Gastroesophageal sphincter (tissue), 4 donors: ENCODE measurements at regions not wholly inside any gene's neighbourhood (a gene's known extent, or its start where the extent isn't known, plus 50 kb on each side); places are given as distances from the start of the nearest gene placed in this dataset.

Experiments
- ATAC-seq: fragments of 150-250 bp; one replicate; pipeline ENCODE4 v1.9.1; 2016; ENCODE audit warnings: mild to moderate bottlenecking, moderate library complexity
- H3K27ac ChIP-seq, 4 donors: fragments of 200-600 bp; sonication (generic) in 3 of 4; 1 replicate in 3 of 4; 2 replicates in 1 of 4; pipeline ENCODE4 v1.5.1; 2016 to 2019
- H3K27me3 ChIP-seq: fragments of 200-600 bp; sonication (generic); one replicate; pipeline ENCODE4 v1.5.1; 2019
- H3K36me3 ChIP-seq, 2 donors: fragments of 200-600 bp; sonication (generic); one replicate each; pipeline ENCODE4 v1.5.1; 2019; ENCODE audit warnings: control low read depth in 1 of 2
- H3K4me1 ChIP-seq, 3 donors: fragments of 200-600 bp; sonication (generic); 1 replicate in 2 of 3; 2 replicates in 1 of 3; pipeline ENCODE4 v1.5.1; 2016 to 2019; ENCODE audit warnings: control low read depth in 2 of 3
- H3K4me3 ChIP-seq, 2 donors: fragments of 200-600 bp; sonication (generic); one replicate each; pipeline ENCODE4 v1.5.1; 2019; ENCODE audit warnings: mild to moderate bottlenecking in 1 of 2, moderate library complexity in 1 of 2
- H3K9me3 ChIP-seq, 3 donors: fragments of 200-600 bp; sonication (generic); one replicate each; pipeline ENCODE4 v1.5.1; 2017 to 2019; ENCODE audit warnings: control low read depth in 2 of 3
- EP300 ChIP-seq: sonication (generic); formaldehyde crosslinking; IDR thresholded peaks from one replicate; pipeline ENCODE4 v1.6.1; 2017; ENCODE audit warnings: antibody characterized with exemption, mild to moderate bottlenecking
- POLR2A ChIP-seq, 2 donors: fragments of 450-650 bp; IDR thresholded peaks; one replicate each; pipeline ENCODE4 v1.6.1; 2017; ENCODE audit warnings: antibody characterized with exemption in 2 of 2, mild to moderate bottlenecking in 2 of 2, moderate library complexity in 1 of 2
- POLR2AphosphoS5 ChIP-seq: sonication (generic); formaldehyde crosslinking; IDR thresholded peaks from one replicate; pipeline ENCODE4 v1.6.1; 2017; ENCODE audit warnings: antibody characterized with exemption
- WGBS, 2 donors: methylation state at CpG; one replicate each; pipeline ENCODE4 v1.1.5; 2018; ENCODE audit warnings: low coverage in 1 of 2; 5-methylcytosine and 5-hydroxymethylcytosine counted together
- TF ChIP-seq, protein P1 (sequence below), 4 experiments: fragments of 200-600 bp in 2 of 4; fragments of 450-650 bp in 2 of 4; sonication (generic) in 1 of 4; IDR thresholded peaks; one replicate each; pipeline ENCODE4 v1.5.1; 2017 to 2019; ENCODE audit warnings: antibody characterized with exemption in 4 of 4, mild to moderate bottlenecking in 2 of 4, moderate library complexity in 2 of 4

DNA sequence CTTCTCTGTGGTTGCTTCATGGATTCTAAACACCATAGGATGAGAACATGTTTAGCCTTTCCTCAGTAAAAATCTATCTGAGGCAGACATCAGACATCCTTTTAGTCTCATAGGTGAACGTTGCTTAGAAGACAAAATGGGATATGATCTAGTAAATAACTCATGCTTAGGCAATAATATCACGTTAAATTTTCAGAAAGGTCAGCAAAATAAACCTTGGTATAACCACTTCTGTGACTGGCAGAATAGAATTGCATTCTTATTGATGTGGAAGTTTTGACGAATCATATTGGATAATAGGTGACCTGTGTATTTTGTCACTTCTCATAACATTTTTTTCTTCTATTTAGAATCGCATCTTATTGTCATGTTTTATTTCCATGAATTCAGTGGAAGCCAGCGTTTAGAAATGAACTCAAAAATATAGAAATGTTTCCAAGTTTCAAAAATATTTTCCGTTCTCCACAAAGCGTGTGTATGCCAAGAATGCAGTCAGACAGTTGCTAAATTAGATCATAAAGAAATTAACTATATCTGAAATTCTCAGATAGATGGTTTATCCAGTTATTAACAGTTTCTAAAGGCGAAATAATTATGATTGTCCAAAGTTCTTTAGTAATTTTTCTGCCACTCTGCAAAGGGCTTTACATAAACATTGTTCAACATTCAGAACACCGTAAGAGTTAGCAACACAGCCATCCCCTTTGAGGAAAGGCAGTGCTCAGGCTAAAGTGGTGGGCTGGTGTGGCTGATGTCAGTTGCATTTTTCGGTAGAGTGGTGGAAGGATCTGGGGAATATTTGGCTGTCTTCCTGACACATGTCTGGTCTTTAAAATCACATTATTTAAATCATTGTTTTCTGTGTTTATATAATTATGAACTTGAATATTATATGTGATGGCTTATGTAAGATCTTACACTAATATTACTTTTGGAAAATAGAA is 827.2 kb downstream of the MTRR start:
- Histone ChIP-seq H3K4me3 (no peak overlapping the region), H3K27ac (no peak overlapping the region), H3K4me1 (peaks cover 0 to 8% (median 0%) of the 10 kb centered on the region in 3 donors), H3K27me3 (no peaks in the 10 kb centered on the region), H3K36me3 (no peaks in the 10 kb centered on the region), H3K9me3 (no peaks in the 10 kb centered on the region)
- 8 to 16% methylated on average over 10 of the region's 10 CpGs for whole genome bisulfite sequencing, 2 donors
- no peak for ATAC-seq
- TF ChIP-seq POLR2AphosphoS5 (no peak), EP300 (no peak), POLR2A (IDR thresholded peaks at IDR 0.05) (no peak)
- TF ChIP-seq, protein P1, sequence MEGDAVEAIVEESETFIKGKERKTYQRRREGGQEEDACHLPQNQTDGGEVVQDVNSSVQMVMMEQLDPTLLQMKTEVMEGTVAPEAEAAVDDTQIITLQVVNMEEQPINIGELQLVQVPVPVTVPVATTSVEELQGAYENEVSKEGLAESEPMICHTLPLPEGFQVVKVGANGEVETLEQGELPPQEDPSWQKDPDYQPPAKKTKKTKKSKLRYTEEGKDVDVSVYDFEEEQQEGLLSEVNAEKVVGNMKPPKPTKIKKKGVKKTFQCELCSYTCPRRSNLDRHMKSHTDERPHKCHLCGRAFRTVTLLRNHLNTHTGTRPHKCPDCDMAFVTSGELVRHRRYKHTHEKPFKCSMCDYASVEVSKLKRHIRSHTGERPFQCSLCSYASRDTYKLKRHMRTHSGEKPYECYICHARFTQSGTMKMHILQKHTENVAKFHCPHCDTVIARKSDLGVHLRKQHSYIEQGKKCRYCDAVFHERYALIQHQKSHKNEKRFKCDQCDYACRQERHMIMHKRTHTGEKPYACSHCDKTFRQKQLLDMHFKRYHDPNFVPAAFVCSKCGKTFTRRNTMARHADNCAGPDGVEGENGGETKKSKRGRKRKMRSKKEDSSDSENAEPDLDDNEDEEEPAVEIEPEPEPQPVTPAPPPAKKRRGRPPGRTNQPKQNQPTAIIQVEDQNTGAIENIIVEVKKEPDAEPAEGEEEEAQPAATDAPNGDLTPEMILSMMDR (IDR thresholded peaks at IDR 0.05), result no peak

DNA sequence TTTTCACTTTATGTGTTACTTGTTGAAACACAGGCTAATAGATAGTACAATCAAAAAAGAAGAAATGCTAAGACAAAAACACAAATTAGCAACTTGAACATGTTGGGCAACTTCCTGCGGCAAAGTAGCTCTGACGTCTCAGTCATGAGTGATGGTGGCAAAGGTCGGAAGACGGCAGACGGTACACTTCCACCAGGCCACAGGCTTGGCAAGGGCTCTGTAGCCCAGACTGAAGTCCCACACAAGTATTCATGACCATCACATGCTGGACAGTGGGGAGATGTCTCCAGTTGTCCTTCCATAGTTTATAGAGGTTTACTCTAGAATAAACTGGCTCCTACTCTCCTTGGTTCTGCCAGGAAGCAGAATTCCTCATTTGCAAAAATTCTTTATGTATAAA is 831.3 kb downstream of the MTRR start:
- no peak for ATAC-seq
- no peaks in the 10 kb centered on the region for H3K27me3 ChIP-seq
- WGBS, 2 donors, result 60 to 77% methylated on average over 1 to 5 of the region's 5 CpGs
- peaks cover 0 to 8% (median 0%) of the 10 kb centered on the region in 3 donors for H3K4me1 ChIP-seq
- no peak overlapping the region for H3K4me3 ChIP-seq
- H3K9me3 ChIP-seq, result no peaks in the 10 kb centered on the region
- H3K36me3 ChIP-seq, result no peaks in the 10 kb centered on the region
- no peak overlapping the region for H3K27ac ChIP-seq
- TF ChIP-seq POLR2A (IDR thresholded peaks at IDR 0.05), result no peak
- no peak for TF ChIP-seq POLR2AphosphoS5
- TF ChIP-seq, protein P1 (IDR thresholded peaks at IDR 0.05), result no peak

DNA sequence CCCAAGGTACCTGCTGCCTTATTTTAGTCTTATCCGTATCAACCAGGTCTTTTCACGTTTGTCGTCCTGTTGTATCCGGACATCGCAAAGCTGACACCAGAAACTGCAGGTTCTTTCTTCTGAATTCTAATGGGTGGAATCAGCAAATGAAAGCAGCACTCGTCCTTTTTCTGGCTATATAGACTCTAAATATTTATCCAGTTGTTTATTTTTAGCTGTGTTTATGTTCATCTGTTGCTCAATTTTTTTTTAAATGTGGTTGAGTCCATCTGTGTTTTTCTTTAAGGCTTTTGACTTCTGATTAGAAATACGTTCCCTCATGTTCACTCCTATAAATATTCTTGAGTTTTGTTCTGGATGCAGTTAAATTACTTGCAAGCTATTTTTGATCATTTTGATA is 831.7 kb downstream of the MTRR start:
- ATAC-seq, result no peak
- no peak overlapping the region for H3K4me3 ChIP-seq
- H3K27me3 ChIP-seq, result no peaks in the 10 kb centered on the region
- 59 to 71% methylated on average over 7 of the region's 7 CpGs for WGBS, 2 donors
- no peak overlapping the region for H3K27ac ChIP-seq
- H3K36me3 ChIP-seq, result no peaks in the 10 kb centered on the region
- H3K9me3 ChIP-seq, result no peaks in the 10 kb centered on the region
- H3K4me1 ChIP-seq, result peaks cover 0 to 8% (median 0%) of the 10 kb centered on the region in 3 donors
- no peak for TF ChIP-seq POLR2A (IDR thresholded peaks at IDR 0.05)
- no peak for TF ChIP-seq EP300
- TF ChIP-seq, protein P1 (IDR thresholded peaks at IDR 0.05), result no peak
- no peak for TF ChIP-seq POLR2AphosphoS5

DNA sequence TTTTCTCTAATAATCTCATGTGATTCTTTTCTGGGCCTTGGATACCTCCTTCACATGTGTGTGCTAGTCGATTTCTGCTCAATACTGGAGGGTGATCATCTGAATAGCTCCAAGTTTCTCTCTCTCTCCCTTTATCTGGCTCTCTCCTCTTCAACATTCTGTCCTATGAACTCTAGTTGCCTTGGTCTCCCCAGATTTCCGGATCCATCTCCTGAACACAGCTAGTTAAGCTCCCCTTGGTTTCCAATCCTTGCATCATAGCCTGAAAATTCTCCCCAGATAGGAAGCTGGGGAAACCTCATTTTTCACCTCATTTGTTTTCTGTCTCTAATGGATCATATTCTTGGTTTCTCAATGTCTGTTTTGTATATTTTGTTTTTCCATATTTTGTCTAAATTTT is 832.3 kb downstream of the MTRR start:
- WGBS, 2 donors, result 68 to 86% methylated on average over 1 to 2 of the region's 2 CpGs
- TF ChIP-seq, protein P1 (IDR thresholded peaks at IDR 0.05), result no peak
- TF ChIP-seq POLR2A (IDR thresholded peaks at IDR 0.05) (no peak), POLR2AphosphoS5 (no peak), EP300 (no peak)
- peaks cover 0 to 6% (median 0%) of the 10 kb centered on the region in 3 donors for H3K4me1 ChIP-seq
- no peak for ATAC-seq
- no peaks in the 10 kb centered on the region for H3K27me3 ChIP-seq
- no peaks in the 10 kb centered on the region for H3K9me3 ChIP-seq
- no peak overlapping the region for H3K4me3 ChIP-seq
- no peak overlapping the region for H3K27ac ChIP-seq
- no peaks in the 10 kb centered on the region for H3K36me3 ChIP-seq

DNA sequence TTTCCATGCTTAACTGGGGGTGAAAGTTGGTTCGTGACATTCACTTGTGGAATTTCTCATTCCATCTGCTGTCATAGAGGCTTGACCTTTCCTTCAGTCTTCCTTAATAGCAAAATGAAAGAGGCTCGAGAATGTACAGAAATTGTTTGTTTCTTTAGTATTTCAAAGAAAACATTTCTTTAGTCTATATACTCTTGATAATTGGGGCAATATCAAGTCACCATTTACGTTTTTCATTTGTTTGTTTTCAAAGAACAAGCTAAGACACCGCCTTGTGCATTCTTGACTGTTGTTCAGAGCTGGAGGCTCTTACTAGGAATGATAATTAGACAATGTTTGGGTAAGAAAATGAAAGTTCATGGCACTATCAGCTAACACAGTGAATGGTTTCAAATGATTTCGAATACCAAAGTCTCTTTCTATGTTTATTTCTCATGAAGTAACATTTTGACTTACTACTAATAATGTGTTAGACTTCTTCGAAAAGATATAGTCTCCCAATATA is 835.4 kb downstream of the SEMA5A start:
- no peaks in the 10 kb centered on the region for H3K4me1 ChIP-seq
- no peak overlapping the region for H3K27ac ChIP-seq
- TF ChIP-seq EP300, result no peak
- no peak for TF ChIP-seq POLR2AphosphoS5
- TF ChIP-seq, protein P1 (IDR thresholded peaks at IDR 0.05), result no peak
- no peak for TF ChIP-seq POLR2A (IDR thresholded peaks at IDR 0.05)
- H3K9me3 ChIP-seq, result no peaks in the 10 kb centered on the region
- no peak for ATAC-seq
- H3K36me3 ChIP-seq, result no peaks in the 10 kb centered on the region
- WGBS, 2 donors, result 65 to 76% methylated on average over 6 of the region's 6 CpGs
- no peaks in the 10 kb centered on the region for H3K27me3 ChIP-seq
- no peak overlapping the region for H3K4me3 ChIP-seq
